GM13976 (cell line): ENCODE measurements at regions not wholly inside any gene's neighbourhood (a gene's known extent, or its start where the extent isn't known, plus 50 kb on each side); places are given as distances from the start of the nearest gene placed in this dataset.

Experiments
- DNase-seq: peaks from one replicate; pipeline ENCODE4 v3.0.0; 2012; ENCODE audit warnings: low spot score
- CTCF ChIP-seq: IDR thresholded peaks from 2 replicates; pipeline ENCODE4 v1.5.1; 2012; ENCODE audit warnings: borderline replicate concordance, mild to moderate bottlenecking; ENCODE audit not compliant: insufficient read depth; ENCODE audit errors: extremely low read depth, missing control alignments, control extremely low read depth
- in situ Hi-C: fragments of 300-500 bp; cut with MboI; formaldehyde crosslinking; loops from one replicate; pipeline ENCODE4 v1.12.0; 2022; ENCODE audit warnings: low sequenced_read_pairs, mixed read lengths, inconsistent platforms; ENCODE audit not compliant: unreplicated experiment

- in situ Hi-C loops = no loop called here
- no peak for TF ChIP-seq CTCF
- DNase-seq = no peak
Observed at GRCh38 chr12:98334768-98335167, 180.6 kb upstream of the TMPO start.

- no peak for DNase-seq
- in situ Hi-C loops = no loop called here
- TF ChIP-seq CTCF = no peak
Observed at GRCh38 chr12:98341026-98341425, 174.4 kb upstream of the TMPO start.

GRCh38 chr12:98341732-98342131 is 173.7 kb upstream of the TMPO start:
- in situ Hi-C loops = no loop called here
- no peak for TF ChIP-seq CTCF
- no peak for DNase-seq

GRCh38 chr12:98343002-98343567 is 172.3 kb upstream of the TMPO start:
- in situ Hi-C loops = no loop called here
- no peak for TF ChIP-seq CTCF

GRCh38 chr12:98344046-98344930 is 171.1 kb upstream of the TMPO start:
- TF ChIP-seq CTCF = no peak
- in situ Hi-C loops = no loop called here
- no peak for DNase-seq

More at GRCh38 chr12:98343002-98343567, 172.3 kb upstream of the TMPO start:
- no peak for DNase-seq

GRCh38 chr12:98345308-98345876 is 170.0 kb upstream of the TMPO start:
- DNase-seq = no peak
- TF ChIP-seq CTCF = no peak
- in situ Hi-C loops = no loop called here
